ENCODE measurements at regions not wholly inside any gene's neighbourhood (a gene's known extent, or its start where the extent isn't known, plus 50 kb on each side); places are given as distances from the start of the nearest gene placed in this dataset.

DNA sequence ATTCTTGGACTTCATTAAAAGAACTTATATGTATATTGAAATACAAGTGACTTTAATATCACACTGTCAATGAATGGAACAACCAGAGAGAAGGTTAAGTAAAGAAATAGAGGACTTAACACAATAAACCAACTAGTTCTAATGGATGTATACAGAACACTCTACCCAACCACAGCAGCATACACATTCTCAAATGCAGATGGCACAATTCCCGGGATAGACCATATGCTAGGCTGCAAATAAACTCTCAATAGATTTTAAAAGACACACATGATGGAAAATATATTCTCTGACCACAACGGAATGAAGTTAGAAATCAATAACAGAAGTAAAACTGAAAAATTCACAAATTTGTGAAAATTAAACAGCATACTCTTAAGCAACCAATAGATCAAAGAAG lies 214.3 kb upstream of the LINGO1 start:
- WGBS, 2 experiments (ENCODE audit: extremely low coverage in 1 of 2, insufficient coverage in 1 of 2, insufficient read length in 1 of 2, insufficient replicate concordance in 2 of 2, low coverage in 1 of 2, low lambda C conversion rate in 2 of 2, missing lambda C conversion rate in 1 of 2) = 91% methylated on average over 2 of the region's 2 CpGs; no CpG with 5 or more reads in 1 of the 2 experiments
- H3K14ac ChIP-seq (ENCODE audit: insufficient read length) = no peak overlapping the region
- H3K4ac ChIP-seq (replicated peaks; ENCODE audit: insufficient read length, low read depth, low read length) = no peak overlapping the region
- no peak overlapping the region for H3K4me2 ChIP-seq (ENCODE audit: insufficient read depth in 1 of 2, low read depth in 2 of 2, low read length in 2 of 2)
- no peak overlapping the region for H2AFZ ChIP-seq (ENCODE audit: low read length)
- H4K91ac ChIP-seq (replicated peaks; ENCODE audit: insufficient read length, low read length) = no peak overlapping the region
- H2BK15ac ChIP-seq (ENCODE audit: low read length) = no peak overlapping the region
- ChIA-PET CTCF (ENCODE audit: partially characterized antibody) (interaction anchor here (0.6 to 0.7 kb wide), 2 partner anchors 165 to 202 kb away, joined by 5 read pairs; no protein-coding TSS in a partner anchor), POLR2A (ENCODE audit: partially characterized antibody) (no interaction called here)
- DNase-seq (ENCODE audit: low read depth in 1 of 2, low spot score in 2 of 2) = no peak
- no peak overlapping the region for H3K56ac ChIP-seq (replicated peaks; ENCODE audit: insufficient read length, low read depth, low read length)
- no peak overlapping the region for H3K27ac ChIP-seq (ENCODE audit: low read depth, low read length)
- H3K4me1 ChIP-seq (replicated peaks in 1 of 4; ENCODE audit: control insufficient read depth in 3 of 4, insufficient read depth in 4 of 4, low read length in 3 of 4) = no peaks in the 10 kb centered on the region
- H2AK5ac ChIP-seq (ENCODE audit: low read depth, low read length) = no peak overlapping the region
- H3K27me3 ChIP-seq (replicated peaks in 1 of 4; ENCODE audit: control insufficient read depth in 3 of 4, extremely low read depth in 1 of 4, insufficient read depth in 3 of 4, low read length in 3 of 4) = peaks cover 0 to 3% (median 0%) of the 10 kb centered on the region in 4 experiments; a peak in 1 of 7 replicates
- no peaks in the 10 kb centered on the region for H3K79me1 ChIP-seq (ENCODE audit: low read depth, low read length)
- H4K8ac ChIP-seq (ENCODE audit: extremely low read depth, insufficient read depth, low read length) = no peak overlapping the region
- H3K9ac ChIP-seq (replicated peaks in 1 of 4; ENCODE audit: extremely low read depth in 1 of 4, low read depth in 3 of 4, low read length in 3 of 4) = no peak overlapping the region
- H2BK5ac ChIP-seq (ENCODE audit: low read depth, low read length) = no peak overlapping the region
- no peak overlapping the region for H3K23ac ChIP-seq (ENCODE audit: insufficient read length)
- no peak overlapping the region for H3K18ac ChIP-seq (ENCODE audit: extremely low read depth, low read length)
- no peaks in the 10 kb centered on the region for H4K20me1 ChIP-seq (replicated peaks in 1 of 2; ENCODE audit: control insufficient read depth in 1 of 2, insufficient read depth in 2 of 2, low read length in 2 of 2)
- no peaks in the 10 kb centered on the region for H3K36me3 ChIP-seq (ENCODE audit: control insufficient read depth in 2 of 4, insufficient read depth in 4 of 4, low read length in 3 of 4)
- no peaks in the 10 kb centered on the region for H3K79me2 ChIP-seq (ENCODE audit: control insufficient read depth in 1 of 2, insufficient read depth in 2 of 2, low read length in 2 of 2)
- H3K9me3 ChIP-seq (ENCODE audit: insufficient read depth in 2 of 2, low read depth in 1 of 2, low read length in 1 of 2) = peaks cover 14 to 20% of the 10 kb centered on the region in 2 experiments; a peak in 3 of 4 replicates
- H2BK20ac ChIP-seq (ENCODE audit: low read length) = no peak overlapping the region
- H2BK12ac ChIP-seq (ENCODE audit: low read depth, low read length) = no peak overlapping the region
- no peak overlapping the region for H3K4me3 ChIP-seq (ENCODE audit: extremely low read depth in 1 of 4, insufficient read depth in 2 of 4, low read depth in 3 of 4, low read length in 4 of 4)
- no peak for FAIRE-seq
- no peak overlapping the region for H4K5ac ChIP-seq (ENCODE audit: insufficient read length, low read depth, low read length)
- H3K23me2 ChIP-seq (ENCODE audit: low read depth, low read length) = no peaks in the 10 kb centered on the region
- H2BK120ac ChIP-seq (replicated peaks; ENCODE audit: low read depth, low read length) = no peak overlapping the region
- TF ChIP-seq RXRA (IDR thresholded peaks at IDR 0.05; ENCODE audit: insufficient read depth, low read depth, low read length) (no peak), CREB1 (IDR thresholded peaks at IDR 0.05) (no peak), CBX5 (IDR thresholded peaks at IDR 0.05; ENCODE audit: low read depth, low read length) (no peak), POLR2AphosphoS5 (IDR thresholded peaks at IDR 0.05; ENCODE audit: low read depth, low read length) (no peak), ZNF274 (IDR thresholded peaks at IDR 0.05; ENCODE audit: borderline replicate concordance, extremely low read depth, low read length) (no peak), NRF1 (IDR thresholded peaks at IDR 0.05; ENCODE audit: low read depth, low read length) (no peak), ATF2 (IDR thresholded peaks at IDR 0.05; ENCODE audit: low read length) (no peak), CHD1 (IDR thresholded peaks at IDR 0.05; ENCODE audit: low read depth, low read length) (no peak), BRCA1 (IDR thresholded peaks at IDR 0.05; ENCODE audit: low read depth, low read length) (no peak), TAF7 (optimal IDR thresholded peaks at IDR 0.05; ENCODE audit: borderline replicate concordance, low read depth, low read length) (no peak)
- TF ChIP-seq, protein P1, sequence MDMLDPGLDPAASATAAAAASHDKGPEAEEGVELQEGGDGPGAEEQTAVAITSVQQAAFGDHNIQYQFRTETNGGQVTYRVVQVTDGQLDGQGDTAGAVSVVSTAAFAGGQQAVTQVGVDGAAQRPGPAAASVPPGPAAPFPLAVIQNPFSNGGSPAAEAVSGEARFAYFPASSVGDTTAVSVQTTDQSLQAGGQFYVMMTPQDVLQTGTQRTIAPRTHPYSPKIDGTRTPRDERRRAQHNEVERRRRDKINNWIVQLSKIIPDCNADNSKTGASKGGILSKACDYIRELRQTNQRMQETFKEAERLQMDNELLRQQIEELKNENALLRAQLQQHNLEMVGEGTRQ (IDR thresholded peaks at IDR 0.05; ENCODE audit: low read length) = no peak
- TF ChIP-seq, protein P2, sequence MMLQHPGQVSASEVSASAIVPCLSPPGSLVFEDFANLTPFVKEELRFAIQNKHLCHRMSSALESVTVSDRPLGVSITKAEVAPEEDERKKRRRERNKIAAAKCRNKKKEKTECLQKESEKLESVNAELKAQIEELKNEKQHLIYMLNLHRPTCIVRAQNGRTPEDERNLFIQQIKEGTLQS (IDR thresholded peaks at IDR 0.05; ENCODE audit: insufficient read depth, low read depth, low read length) = no peak

Measured in H1 (cell line).